ENCODE measurements at regions not wholly inside any gene's neighbourhood (a gene's known extent, or its start where the extent isn't known, plus 50 kb on each side); places are given as distances from the start of the nearest gene placed in this dataset.
"Not testable (repeated sequence)": the region's sequence is repeated elsewhere in the genome, so short reads cannot be mapped to it uniquely, and the experiment has no call there.

- Histone ChIP-seq H3K4me1 (ENCODE audit: control insufficient read depth, insufficient read depth, low read length) (no peaks in the 10 kb centered on the region), H3K27me3 (ENCODE audit: control insufficient read depth, insufficient read depth, low read length) (no peaks in the 10 kb centered on the region), H3K36me3 (ENCODE audit: control insufficient read depth, insufficient read depth, low read length) (no peaks in the 10 kb centered on the region), H3K4me3 (ENCODE audit: low read depth, low read length) (no peak overlapping the region), H3K9me3 (ENCODE audit: control insufficient read depth, insufficient read depth, low read depth, low read length) (peaks cover 9% of the 10 kb centered on the region), H3K27ac (ENCODE audit: low read depth, low read length) (no peak overlapping the region), H3K9ac (ENCODE audit: low read length) (no peak overlapping the region)
These were observed 388.9 kb upstream of the ACTBL2 start for GRCh38 chr5:57871496-57871895.

- H3K9me3 ChIP-seq (ENCODE audit: control insufficient read depth, insufficient read depth, low read depth, low read length); H3K36me3 ChIP-seq (ENCODE audit: control insufficient read depth, insufficient read depth, low read length); H3K9ac ChIP-seq (ENCODE audit: low read length); H3K4me3 ChIP-seq (ENCODE audit: low read depth, low read length); H3K4me1 ChIP-seq (ENCODE audit: control insufficient read depth, insufficient read depth, low read length); H3K27ac ChIP-seq (ENCODE audit: low read depth, low read length); H3K27me3 ChIP-seq (ENCODE audit: control insufficient read depth, insufficient read depth, low read length): not testable (repeated sequence)
These were observed 387.7 kb upstream of the ACTBL2 start for GRCh38 chr5:57870267-57870666.

GRCh38 chr5:57863661-57864060, 381.1 kb upstream of the ACTBL2 start:
- Histone ChIP-seq H3K9ac (ENCODE audit: low read length) (no peak overlapping the region), H3K27ac (ENCODE audit: low read depth, low read length) (no peak overlapping the region)

GRCh38 chr5:57862942-57863341, 380.3 kb upstream of the ACTBL2 start:
- Histone ChIP-seq H3K27me3 (ENCODE audit: control insufficient read depth, insufficient read depth, low read length) (no peaks in the 10 kb centered on the region), H3K4me3 (ENCODE audit: low read depth, low read length) (no peak overlapping the region), H3K9ac (ENCODE audit: low read length) (no peak overlapping the region), H3K9me3 (ENCODE audit: control insufficient read depth, insufficient read depth, low read depth, low read length) (no peaks in the 10 kb centered on the region), H3K27ac (ENCODE audit: low read depth, low read length) (no peak overlapping the region), H3K36me3 (ENCODE audit: control insufficient read depth, insufficient read depth, low read length) (no peaks in the 10 kb centered on the region), H3K4me1 (ENCODE audit: control insufficient read depth, insufficient read depth, low read length) (no peaks in the 10 kb centered on the region)

More at GRCh38 chr5:57863661-57864060, 381.1 kb upstream of the ACTBL2 start:
- Histone ChIP-seq H3K27me3 (ENCODE audit: control insufficient read depth, insufficient read depth, low read length) (no peaks in the 10 kb centered on the region), H3K36me3 (ENCODE audit: control insufficient read depth, insufficient read depth, low read length) (no peaks in the 10 kb centered on the region), H3K9me3 (ENCODE audit: control insufficient read depth, insufficient read depth, low read depth, low read length) (no peaks in the 10 kb centered on the region), H3K4me3 (ENCODE audit: low read depth, low read length) (no peak overlapping the region), H3K4me1 (ENCODE audit: control insufficient read depth, insufficient read depth, low read length) (no peaks in the 10 kb centered on the region)

- Histone ChIP-seq H3K27ac (ENCODE audit: low read depth, low read length) (no peak overlapping the region), H3K4me3 (ENCODE audit: low read depth, low read length) (no peak overlapping the region), H3K4me1 (ENCODE audit: control insufficient read depth, insufficient read depth, low read length) (no peaks in the 10 kb centered on the region), H3K27me3 (ENCODE audit: control insufficient read depth, insufficient read depth, low read length) (no peaks in the 10 kb centered on the region), H3K9ac (ENCODE audit: low read length) (no peak overlapping the region), H3K36me3 (ENCODE audit: control insufficient read depth, insufficient read depth, low read length) (no peaks in the 10 kb centered on the region), H3K9me3 (ENCODE audit: control insufficient read depth, insufficient read depth, low read depth, low read length) (no peaks in the 10 kb centered on the region)
These were observed 379.9 kb upstream of the ACTBL2 start for GRCh38 chr5:57862471-57862911.

GRCh38 chr5:57859626-57860025, 377.0 kb upstream of the ACTBL2 start:
- Histone ChIP-seq H3K9me3 (ENCODE audit: control insufficient read depth, insufficient read depth, low read depth, low read length) (no peaks in the 10 kb centered on the region), H3K27ac (ENCODE audit: low read depth, low read length) (no peak overlapping the region)

GRCh38 chr5:57858905-57859304, 376.3 kb upstream of the ACTBL2 start:
- Histone ChIP-seq H3K9ac (ENCODE audit: low read length) (no peak overlapping the region), H3K27me3 (ENCODE audit: control insufficient read depth, insufficient read depth, low read length) (no peaks in the 10 kb centered on the region), H3K4me1 (ENCODE audit: control insufficient read depth, insufficient read depth, low read length) (no peaks in the 10 kb centered on the region), H3K36me3 (ENCODE audit: control insufficient read depth, insufficient read depth, low read length) (no peaks in the 10 kb centered on the region), H3K4me3 (ENCODE audit: low read depth, low read length) (no peak overlapping the region), H3K27ac (ENCODE audit: low read depth, low read length) (no peak overlapping the region), H3K9me3 (ENCODE audit: control insufficient read depth, insufficient read depth, low read depth, low read length) (no peaks in the 10 kb centered on the region)

More at GRCh38 chr5:57859626-57860025, 377.0 kb upstream of the ACTBL2 start:
- no peak overlapping the region for H3K4me3 ChIP-seq (ENCODE audit: low read depth, low read length)
- H3K27me3 ChIP-seq (ENCODE audit: control insufficient read depth, insufficient read depth, low read length) = no peaks in the 10 kb centered on the region
- no peaks in the 10 kb centered on the region for H3K4me1 ChIP-seq (ENCODE audit: control insufficient read depth, insufficient read depth, low read length)
- no peak overlapping the region for H3K9ac ChIP-seq (ENCODE audit: low read length)
- no peaks in the 10 kb centered on the region for H3K36me3 ChIP-seq (ENCODE audit: control insufficient read depth, insufficient read depth, low read length)

- Histone ChIP-seq H3K27ac (ENCODE audit: low read depth, low read length) (no peak overlapping the region), H3K9me3 (ENCODE audit: control insufficient read depth, insufficient read depth, low read depth, low read length) (no peaks in the 10 kb centered on the region), H3K4me3 (ENCODE audit: low read depth, low read length) (no peak overlapping the region), H3K9ac (ENCODE audit: low read length) (no peak overlapping the region), H3K27me3 (ENCODE audit: control insufficient read depth, insufficient read depth, low read length) (no peaks in the 10 kb centered on the region), H3K4me1 (ENCODE audit: control insufficient read depth, insufficient read depth, low read length) (no peaks in the 10 kb centered on the region), H3K36me3 (ENCODE audit: control insufficient read depth, insufficient read depth, low read length) (no peaks in the 10 kb centered on the region)
These were observed 375.1 kb upstream of the ACTBL2 start for GRCh38 chr5:57857696-57858095.

- H3K36me3 ChIP-seq (ENCODE audit: control insufficient read depth, insufficient read depth, low read length) = no peaks in the 10 kb centered on the region
- H3K27me3 ChIP-seq (ENCODE audit: control insufficient read depth, insufficient read depth, low read length) = no peaks in the 10 kb centered on the region
- H3K27ac ChIP-seq (ENCODE audit: low read depth, low read length) = no peak overlapping the region
- H3K9me3 ChIP-seq (ENCODE audit: control insufficient read depth, insufficient read depth, low read depth, low read length) = no peaks in the 10 kb centered on the region
- H3K9ac ChIP-seq (ENCODE audit: low read length) = no peak overlapping the region
- no peak overlapping the region for H3K4me3 ChIP-seq (ENCODE audit: low read depth, low read length)
- no peaks in the 10 kb centered on the region for H3K4me1 ChIP-seq (ENCODE audit: control insufficient read depth, insufficient read depth, low read length)
These were observed 373.2 kb upstream of the ACTBL2 start for GRCh38 chr5:57855831-57856230.

GRCh38 chr5:57853929-57854697, 371.5 kb upstream of the ACTBL2 start:
- H3K27ac ChIP-seq (ENCODE audit: low read depth, low read length) = no peak overlapping the region
- no peaks in the 10 kb centered on the region for H3K27me3 ChIP-seq (ENCODE audit: control insufficient read depth, insufficient read depth, low read length)
- H3K9me3 ChIP-seq (ENCODE audit: control insufficient read depth, insufficient read depth, low read depth, low read length) = no peaks in the 10 kb centered on the region

GRCh38 chr5:57850109-57850508, 367.5 kb upstream of the ACTBL2 start:
- no peak overlapping the region for H3K4me3 ChIP-seq (ENCODE audit: low read depth, low read length)
- H3K9ac ChIP-seq (ENCODE audit: low read length) = no peak overlapping the region
- H3K27ac ChIP-seq (ENCODE audit: low read depth, low read length) = no peak overlapping the region
- no peaks in the 10 kb centered on the region for H3K36me3 ChIP-seq (ENCODE audit: control insufficient read depth, insufficient read depth, low read length)
- no peaks in the 10 kb centered on the region for H3K9me3 ChIP-seq (ENCODE audit: control insufficient read depth, insufficient read depth, low read depth, low read length)
- no peaks in the 10 kb centered on the region for H3K27me3 ChIP-seq (ENCODE audit: control insufficient read depth, insufficient read depth, low read length)
- H3K4me1 ChIP-seq (ENCODE audit: control insufficient read depth, insufficient read depth, low read length) = no peaks in the 10 kb centered on the region

More at GRCh38 chr5:57853929-57854697, 371.5 kb upstream of the ACTBL2 start:
- no peaks in the 10 kb centered on the region for H3K4me1 ChIP-seq (ENCODE audit: control insufficient read depth, insufficient read depth, low read length)
- H3K4me3 ChIP-seq (ENCODE audit: low read depth, low read length) = no peak overlapping the region
- no peaks in the 10 kb centered on the region for H3K36me3 ChIP-seq (ENCODE audit: control insufficient read depth, insufficient read depth, low read length)
- H3K9ac ChIP-seq (ENCODE audit: low read length) = no peak overlapping the region
